ENCODE measurements at regions not wholly inside any gene's neighbourhood (a gene's known extent, or its start where the extent isn't known, plus 50 kb on each side); places are given as distances from the start of the nearest gene placed in this dataset.

- Histone ChIP-seq H3K4me2 (no peak overlapping the region), H3K4me3 (no peak overlapping the region), H3K27ac (no peak overlapping the region), H3K9me3 (no peaks in the 10 kb centered on the region), H3K4me1 (no peaks in the 10 kb centered on the region)
- FAIRE-seq (no peak), ATAC-seq (no peak), DNase-seq (ENCODE audit: low read depth in 1 of 2, low spot score in 1 of 2) (no peak)
- no peak for TF ChIP-seq FOSB (CRISPR knock-in tag; IDR thresholded peaks at IDR 0.05)
- no peak for TF ChIP-seq MYC (IDR thresholded peaks at IDR 0.05; ENCODE audit: borderline replicate concordance, low read length)
- TF ChIP-seq HOXB13 (CRISPR knock-in tag; IDR thresholded peaks at IDR 0.05; ENCODE audit: low read depth), result no peak
- TF ChIP-seq, protein P1, sequence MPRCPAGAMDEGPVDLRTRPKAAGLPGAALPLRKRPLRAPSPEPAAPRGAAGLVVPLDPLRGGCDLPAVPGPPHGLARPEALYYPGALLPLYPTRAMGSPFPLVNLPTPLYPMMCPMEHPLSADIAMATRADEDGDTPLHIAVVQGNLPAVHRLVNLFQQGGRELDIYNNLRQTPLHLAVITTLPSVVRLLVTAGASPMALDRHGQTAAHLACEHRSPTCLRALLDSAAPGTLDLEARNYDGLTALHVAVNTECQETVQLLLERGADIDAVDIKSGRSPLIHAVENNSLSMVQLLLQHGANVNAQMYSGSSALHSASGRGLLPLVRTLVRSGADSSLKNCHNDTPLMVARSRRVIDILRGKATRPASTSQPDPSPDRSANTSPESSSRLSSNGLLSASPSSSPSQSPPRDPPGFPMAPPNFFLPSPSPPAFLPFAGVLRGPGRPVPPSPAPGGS (IDR thresholded peaks at IDR 0.05), result no peak
- TF ChIP-seq, protein P2, sequence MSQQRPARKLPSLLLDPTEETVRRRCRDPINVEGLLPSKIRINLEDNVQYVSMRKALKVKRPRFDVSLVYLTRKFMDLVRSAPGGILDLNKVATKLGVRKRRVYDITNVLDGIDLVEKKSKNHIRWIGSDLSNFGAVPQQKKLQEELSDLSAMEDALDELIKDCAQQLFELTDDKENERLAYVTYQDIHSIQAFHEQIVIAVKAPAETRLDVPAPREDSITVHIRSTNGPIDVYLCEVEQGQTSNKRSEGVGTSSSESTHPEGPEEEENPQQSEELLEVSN (IDR thresholded peaks at IDR 0.05; ENCODE audit: borderline replicate concordance, low read depth), result no peak
- TF ChIP-seq EHMT2 (IDR thresholded peaks at IDR 0.05; ENCODE audit: low read depth), result no peak
- TF ChIP-seq REST (IDR thresholded peaks at IDR 0.05), result no peak
- TF ChIP-seq CHD4 (IDR thresholded peaks at IDR 0.05; ENCODE audit: borderline replicate concordance), result no peak
- TF ChIP-seq RFX5 (IDR thresholded peaks at IDR 0.05), result no peak
- ChIA-PET POLR2A (no interaction called here), CTCF (no interaction called here)
- 0% methylated on average over 1 of the region's 1 CpG for whole genome bisulfite sequencing (ENCODE audit: missing lambda C conversion rate)
These were observed 191.6 kb upstream of the MEIS2 start for GRCh38 chr15:37291920-37292319.

GRCh38 chr15:37298271-37298670, 197.9 kb upstream of the MEIS2 start:
- no peak for ATAC-seq
- WGBS (ENCODE audit: missing lambda C conversion rate), result 0% methylated on average over 1 of the region's 1 CpG
- POLR2A ChIA-PET, result no interaction called here

DNA sequence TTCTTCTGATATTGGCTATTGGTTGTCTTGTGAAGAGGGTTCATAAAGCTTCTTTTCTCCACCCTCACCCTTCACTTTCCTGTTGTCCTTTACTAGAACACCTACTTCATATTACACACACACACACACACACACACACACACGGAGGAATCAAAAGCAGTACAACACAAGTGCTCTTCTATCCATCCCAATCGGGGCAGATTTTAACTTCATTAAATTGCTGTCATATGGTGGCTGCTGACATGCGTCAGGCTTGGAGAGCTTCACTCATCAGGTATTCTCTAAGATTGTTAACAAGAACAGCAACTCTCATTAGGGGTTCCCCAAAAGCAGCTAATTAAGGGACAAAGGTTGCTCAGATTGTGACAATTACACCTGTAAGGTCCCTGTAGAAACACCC, 239.1 kb upstream of the MEIS2 start:
- FAIRE-seq (no peak), ATAC-seq (no peak), DNase-seq (ENCODE audit: low read depth in 1 of 2, low spot score in 1 of 2) (no peak)
- TF ChIP-seq ELK1 (IDR thresholded peaks at IDR 0.05; ENCODE audit: low read depth, low read length) (no peak), ZFP36 (IDR thresholded peaks at IDR 0.05; ENCODE audit: borderline replicate concordance, partially characterized antibody) (no peak), RAD21 (conservative IDR thresholded peaks at IDR 0.05 in 1 of 2, IDR thresholded peaks at IDR 0.05 in 1 of 2) (no peak), CEBPB (IDR thresholded peaks at IDR 0.05) (no peak), MYC (IDR thresholded peaks at IDR 0.05; ENCODE audit: borderline replicate concordance, low read length) (no peak), HOXA7 (CRISPR knock-in tag; IDR thresholded peaks at IDR 0.05) (no peak), ZSCAN20 (CRISPR knock-in tag; IDR thresholded peaks at IDR 0.05) (no peak)
- H3K9me3 ChIP-seq, result no peaks in the 10 kb centered on the region
- H3K27ac ChIP-seq, result no peak overlapping the region
- no peaks in the 10 kb centered on the region for H3K4me1 ChIP-seq
- H3K4me3 ChIP-seq, result no peak overlapping the region
- ChIA-PET CTCF (no interaction called here), POLR2A (no interaction called here)
- no peak overlapping the region for H3K4me2 ChIP-seq
- 31% methylated on average over 3 of the region's 3 CpGs for WGBS (ENCODE audit: missing lambda C conversion rate)

More at GRCh38 chr15:37298271-37298670, 197.9 kb upstream of the MEIS2 start:
- FAIRE-seq (no peak), DNase-seq (ENCODE audit: low read depth in 1 of 2, low spot score in 1 of 2) (no peak)
- Histone ChIP-seq H3K27ac (no peak overlapping the region), H3K4me1 (no peaks in the 10 kb centered on the region), H3K4me3 (no peak overlapping the region), H3K4me2 (no peak overlapping the region), H3K9me3 (no peaks in the 10 kb centered on the region)
- CTCF ChIA-PET, result no interaction called here
- no peak for TF ChIP-seq RNF2 (IDR thresholded peaks at IDR 0.05; ENCODE audit: borderline replicate concordance, low read depth)

All from A549 (cell line).